ENCODE measurements at regions not wholly inside any gene's neighbourhood (a gene's known extent, or its start where the extent isn't known, plus 50 kb on each side); places are given as distances from the start of the nearest gene placed in this dataset.

- no peak for TF ChIP-seq YY1 (IDR thresholded peaks at IDR 0.05; ENCODE audit: insufficient read depth, insufficient read length)
- no peak for TF ChIP-seq SUZ12 (IDR thresholded peaks at IDR 0.05; ENCODE audit: extremely low read depth, insufficient read depth, insufficient read length)
- TF ChIP-seq ZNF274 (IDR thresholded peaks at IDR 0.05; ENCODE audit: low read depth, low read length): no peak
Observed at GRCh38 chr2:207317378-207317984, 151.7 kb upstream of the KLF7 start.

All from NT2/D1 (cell line).